Heart right ventricle (tissue), 16 donors: ENCODE measurements at regions not wholly inside any gene's neighbourhood (a gene's known extent, or its start where the extent isn't known, plus 50 kb on each side); places are given as distances from the start of the nearest gene placed in this dataset.

Experiments used
- ATAC-seq, 8 donors: fragments of 200-7000 bp; cut with Tn5 transposase; one replicate each; pipeline ENCODE4 v1.9.1; 2020; ENCODE audit warnings: mild to moderate bottlenecking in 8 of 8, moderate library complexity in 8 of 8, moderate number of reproducible peaks in 1 of 8
- DNase-seq, 2 donors: peaks; one replicate each; pipeline ENCODE4 v3.0.0-alpha.2; 2020
- H3K27ac ChIP-seq, 10 donors: fragments of 200-600 bp; sonication (generic) in 2 of 10; one replicate each; pipeline versions ENCODE4 v1.5.0 to v1.8.0; 2020 to 2022; ENCODE audit warnings: mild to moderate bottlenecking in 3 of 10
- H3K27me3 ChIP-seq, 7 donors: fragments of 200-600 bp; one replicate each; pipeline ENCODE4 v1.8.0; 2021 to 2022; ENCODE audit warnings: mild to moderate bottlenecking in 2 of 7
- H3K36me3 ChIP-seq, 9 donors: fragments of 200-600 bp; sonication (generic) in 1 of 9; one replicate each; pipeline versions ENCODE4 v1.5.0 to v1.8.0; 2020 to 2022; ENCODE audit warnings: mild to moderate bottlenecking in 2 of 9
- H3K4me1 ChIP-seq, 9 donors: fragments of 200-600 bp; sonication (generic) in 1 of 9; one replicate each; pipeline versions ENCODE4 v1.5.0 to v1.8.0; 2020 to 2022; ENCODE audit warnings: mild to moderate bottlenecking in 4 of 9
- H3K4me3 ChIP-seq, 10 donors: fragments of 200-600 bp; sonication (generic) in 2 of 10; one replicate each; pipeline versions ENCODE4 v1.5.0 to v1.8.0; 2020 to 2022; ENCODE audit warnings: mild to moderate bottlenecking in 7 of 10, moderate library complexity in 2 of 10
- H3K9me3 ChIP-seq, 11 donors: fragments of 200-600 bp in 10 of 11; sonication (generic) in 2 of 11; one replicate each; pipeline versions ENCODE4 v1.5.0 to v1.8.0; 2013 to 2022; ENCODE audit warnings: mild to moderate bottlenecking in 2 of 11, control low read depth in 1 of 11, moderate library complexity in 1 of 11
- WGBS, 2 donors: extraction: QIAGEN DNeasy Blood & Tissue Kit; methylation state at CpG; one replicate each; pipeline ENCODE4 v1.1.7; 2013; ENCODE audit warnings: inconsistent platforms in 1 of 2; 5-methylcytosine and 5-hydroxymethylcytosine counted together
- intact Hi-C, 10 donors: fragments of 100-400 bp; cut with DNase I; formaldehyde crosslinking; loops; one replicate each; pipeline versions ENCODE4 v1.11.1 to v1.14.2; 2022
- TF ChIP-seq, protein P1 (sequence below), 9 donors: fragments of 200-600 bp; sonication (generic) in 2 of 9; IDR thresholded peaks; one replicate each; pipeline versions ENCODE4 v1.5.0 to v1.8.0; 2021 to 2022; ENCODE audit warnings: antibody characterized with exemption in 9 of 9, mild to moderate bottlenecking in 5 of 9, moderate library complexity in 1 of 9
- donor health status: Arrhythmogenic right ventricular cardiomyopathy.
- donor health status: ischemic (EF 13 %, LVEDD 7.1; RV severe dilation, severe dysfunction).
- donor health status: healthy with polysubstance abuse.
- donor health status: DM: no; HTN: yes; CAD: no.
- donor health status: DM: no; HTN: no; CAD: no.
- donor health status: ischemic (EF 25% LVEDD 6.9; RV normal size, moderate dysfunction).
- donor health status: ischemic (EF 25% LVEDD 5.7; RV mildly dilated, moderate dysfunction).
- donor health status: healthy.
- donor health status: DM: yes; HTN: yes; CAD: no.
- donor health status: Ischemic cardiomyopathy.
- donor health status: ischemic (EF 35%, LVEDD 5.7; RV mildly dilated, moderate dysfunction).
- donor health status: nonischemic (EF 11% LVEDD 7.7; RV severe dilation, severe dysfunction).
- donor health status: DM: yes; HTN: yes; CAD: no.
- donor health status: PGD.
- donor health status: ischemic (EF 29% LVEDD 5.4; RV normal size, mild dysfunction).
- donor health status: nonischemic (EF 23%, LVEDD 6.1; RV moderate dilation, normal function).

DNA sequence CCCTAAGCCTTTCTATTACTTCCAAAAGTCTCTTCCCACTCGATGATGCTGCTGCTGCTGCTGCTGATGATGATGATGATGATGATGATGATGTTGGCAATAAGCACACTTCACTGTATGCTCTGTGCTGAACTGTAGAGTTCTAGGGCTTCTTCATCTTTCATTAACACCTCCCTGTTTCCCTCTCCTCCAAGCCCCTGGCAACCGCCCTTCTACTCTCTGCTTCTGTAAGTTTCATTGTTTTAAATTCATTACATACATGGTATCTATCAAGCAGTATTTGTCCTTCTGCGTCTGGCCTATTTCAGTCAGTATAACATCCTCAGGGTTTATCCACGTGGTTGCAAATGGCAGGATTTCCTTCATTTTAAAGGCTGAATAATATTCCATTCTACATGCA lies 100.2 kb downstream of the THBS2 start:
- 84 to 87% methylated on average over 4 of the region's 4 CpGs for WGBS, 2 donors
- Histone ChIP-seq H3K27ac (no peak overlapping the region), H3K27me3 (peaks cover 0 to 3% (median 0%) of the 10 kb centered on the region in 7 donors), H3K9me3 (peaks cover 0 to 30% (median 10%) of the 10 kb centered on the region in 11 donors), H3K4me1 (peaks cover 6 to 21% (median 15%) of the 10 kb centered on the region in 9 donors), H3K36me3 (no peaks in the 10 kb centered on the region), H3K4me3 (no peak overlapping the region)
- intact Hi-C loops = no loop called here
- TF ChIP-seq, protein P1, sequence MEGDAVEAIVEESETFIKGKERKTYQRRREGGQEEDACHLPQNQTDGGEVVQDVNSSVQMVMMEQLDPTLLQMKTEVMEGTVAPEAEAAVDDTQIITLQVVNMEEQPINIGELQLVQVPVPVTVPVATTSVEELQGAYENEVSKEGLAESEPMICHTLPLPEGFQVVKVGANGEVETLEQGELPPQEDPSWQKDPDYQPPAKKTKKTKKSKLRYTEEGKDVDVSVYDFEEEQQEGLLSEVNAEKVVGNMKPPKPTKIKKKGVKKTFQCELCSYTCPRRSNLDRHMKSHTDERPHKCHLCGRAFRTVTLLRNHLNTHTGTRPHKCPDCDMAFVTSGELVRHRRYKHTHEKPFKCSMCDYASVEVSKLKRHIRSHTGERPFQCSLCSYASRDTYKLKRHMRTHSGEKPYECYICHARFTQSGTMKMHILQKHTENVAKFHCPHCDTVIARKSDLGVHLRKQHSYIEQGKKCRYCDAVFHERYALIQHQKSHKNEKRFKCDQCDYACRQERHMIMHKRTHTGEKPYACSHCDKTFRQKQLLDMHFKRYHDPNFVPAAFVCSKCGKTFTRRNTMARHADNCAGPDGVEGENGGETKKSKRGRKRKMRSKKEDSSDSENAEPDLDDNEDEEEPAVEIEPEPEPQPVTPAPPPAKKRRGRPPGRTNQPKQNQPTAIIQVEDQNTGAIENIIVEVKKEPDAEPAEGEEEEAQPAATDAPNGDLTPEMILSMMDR (IDR thresholded peaks at IDR 0.05) = no peak
- DNase-seq (no peak), ATAC-seq (no peak)

DNA sequence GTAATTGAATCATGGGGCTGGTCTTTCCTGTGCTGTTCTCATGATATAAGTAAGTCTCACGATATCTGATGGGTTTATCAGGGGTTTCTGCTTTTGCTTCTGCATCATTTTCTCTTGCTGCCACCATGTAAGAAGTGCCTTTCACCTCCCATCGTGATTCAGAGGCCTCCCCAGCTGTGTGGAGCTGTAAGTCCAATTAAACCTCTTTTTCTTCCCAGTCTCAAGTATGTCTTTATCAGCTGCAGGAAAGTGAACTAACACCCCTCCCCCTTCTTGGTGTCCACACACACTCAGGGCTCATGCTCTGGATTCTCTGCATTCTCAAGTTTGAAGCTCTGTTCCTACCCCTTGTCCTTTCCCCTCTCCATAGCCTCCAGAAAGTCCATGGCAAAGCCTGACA lies 107.1 kb downstream of the THBS2 start:
- no peaks in the 10 kb centered on the region for H3K27me3 ChIP-seq
- no peaks in the 10 kb centered on the region for H3K36me3 ChIP-seq
- no peak for DNase-seq
- WGBS, 2 donors = 61 to 62% methylated on average over 2 of the region's 2 CpGs
- TF ChIP-seq, protein P1 (IDR thresholded peaks at IDR 0.05) = no peak
- H3K9me3 ChIP-seq = peaks cover 0 to 40% (median 13%) of the 10 kb centered on the region in 11 donors
- peak overlapping the region in 5 of 10 donors; percentile 12 to 46 (median 31) for H3K27ac ChIP-seq
- peaks cover 5 to 19% (median 10%) of the 10 kb centered on the region in 9 donors for H3K4me1 ChIP-seq
- H3K4me3 ChIP-seq = no peak overlapping the region
- intact Hi-C loops = no loop called here
- ATAC-seq = no peak

DNA sequence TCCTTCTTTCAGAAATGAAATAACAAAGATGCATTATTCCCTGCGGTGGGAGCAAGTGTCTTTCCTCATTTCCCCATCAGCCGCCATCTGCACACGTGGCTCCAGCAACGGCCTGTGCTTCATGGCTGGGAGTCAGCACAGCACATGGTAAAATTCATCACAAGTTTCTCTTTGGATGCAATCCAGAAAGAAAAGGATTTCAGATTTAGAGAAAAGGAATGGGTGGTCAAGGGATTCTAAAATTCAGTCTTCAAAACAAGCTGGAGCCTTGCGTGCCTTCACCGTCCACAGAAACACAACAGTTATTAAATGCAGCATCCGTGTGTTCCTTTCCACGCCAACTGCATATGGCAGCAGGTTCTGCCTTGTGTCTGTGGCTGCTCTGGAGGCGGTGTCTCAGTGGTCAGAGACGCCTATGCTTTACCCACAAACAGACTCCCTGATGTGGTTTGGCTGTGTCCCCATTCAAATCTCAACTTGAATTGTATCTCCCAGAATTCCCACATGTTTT lies 107.6 kb downstream of the THBS2 start:
- TF ChIP-seq, protein P1 (IDR thresholded peaks at IDR 0.05) = no peak
- peaks cover 0 to 36% (median 13%) of the 10 kb centered on the region in 11 donors for H3K9me3 ChIP-seq
- ATAC-seq (peak in 5 of 8 donors; percentile 29 to 58 (median 46)), DNase-seq (no peak)
- peak overlapping the region in 6 of 10 donors; percentile 12 to 54 (median 38) for H3K27ac ChIP-seq
- H3K4me1 ChIP-seq = peaks cover 5 to 23% (median 10%) of the 10 kb centered on the region in 9 donors
- H3K27me3 ChIP-seq = no peaks in the 10 kb centered on the region
- intact Hi-C loops = no loop called here
- no peaks in the 10 kb centered on the region for H3K36me3 ChIP-seq
- 73 to 77% methylated on average over 10 of the region's 10 CpGs for WGBS, 2 donors
- H3K4me3 ChIP-seq = no peak overlapping the region

DNA sequence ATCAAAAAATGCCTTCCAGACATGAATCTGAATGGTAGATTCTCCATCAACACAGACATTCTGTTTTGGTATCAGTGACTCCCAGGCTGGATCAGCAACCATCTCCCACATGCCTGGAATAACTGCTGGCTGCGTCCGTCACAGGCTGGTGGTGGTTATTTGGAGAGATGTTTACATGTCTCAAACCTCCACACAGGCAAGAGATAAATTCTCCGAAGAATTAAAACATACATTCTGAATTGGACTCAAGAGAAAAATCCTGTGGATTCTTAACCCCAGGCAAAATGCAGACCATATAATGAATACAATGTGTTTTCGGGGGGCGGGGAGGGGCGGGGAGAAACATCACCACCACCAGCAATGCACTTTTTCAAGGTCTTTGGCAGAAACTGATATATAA lies 108.2 kb downstream of the THBS2 start:
- DNase-seq = no peak
- H3K27ac ChIP-seq = peak overlapping the region in 5 of 10 donors; percentile 5 to 54 (median 46)
- TF ChIP-seq, protein P1 (IDR thresholded peaks at IDR 0.05) = no peak
- intact Hi-C loops = no loop called here
- H3K27me3 ChIP-seq = no peaks in the 10 kb centered on the region
- no peak for ATAC-seq
- no peak overlapping the region for H3K4me3 ChIP-seq
- peaks cover 0 to 31% (median 11%) of the 10 kb centered on the region in 11 donors for H3K9me3 ChIP-seq
- WGBS, 2 donors = 71 to 73% methylated on average over 6 of the region's 6 CpGs
- H3K4me1 ChIP-seq = peaks cover 5 to 25% (median 11%) of the 10 kb centered on the region in 9 donors
- H3K36me3 ChIP-seq = no peaks in the 10 kb centered on the region
